NCI-H460 (cell line): ENCODE measurements at regions not wholly inside any gene's neighbourhood (a gene's known extent, or its start where the extent isn't known, plus 50 kb on each side); places are given as distances from the start of the nearest gene placed in this dataset.
"Not testable (repeated sequence)": the region's sequence is repeated elsewhere in the genome, so short reads cannot be mapped to it uniquely, and the experiment has no call there.

Experiments
- DNase-seq: peaks from one replicate; pipeline ENCODE4 v3.0.0-alpha.2; 2016; ENCODE audit warnings: low read depth; ENCODE audit errors: extremely low read depth

DNA sequence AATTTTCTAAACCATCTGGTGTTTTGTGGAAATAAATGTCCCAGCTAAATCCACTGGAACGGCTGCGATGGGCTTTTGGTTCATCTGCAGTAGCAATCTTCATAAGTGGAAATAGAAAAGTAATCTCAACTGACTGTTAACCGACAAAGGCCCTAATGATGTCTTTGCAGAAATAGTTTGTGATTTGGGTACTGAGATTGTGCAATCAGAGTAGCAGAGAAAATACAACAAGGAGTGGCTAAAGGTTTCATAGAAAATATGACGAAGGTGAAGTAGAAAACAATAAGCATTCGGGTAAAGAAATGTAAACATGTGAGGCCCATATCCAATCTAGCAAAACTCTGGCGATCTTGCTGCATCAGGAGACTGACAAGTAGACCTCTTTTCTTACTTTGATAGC, 262.6 kb upstream of the MCTP2 start:
- no peak for DNase-seq

DNA sequence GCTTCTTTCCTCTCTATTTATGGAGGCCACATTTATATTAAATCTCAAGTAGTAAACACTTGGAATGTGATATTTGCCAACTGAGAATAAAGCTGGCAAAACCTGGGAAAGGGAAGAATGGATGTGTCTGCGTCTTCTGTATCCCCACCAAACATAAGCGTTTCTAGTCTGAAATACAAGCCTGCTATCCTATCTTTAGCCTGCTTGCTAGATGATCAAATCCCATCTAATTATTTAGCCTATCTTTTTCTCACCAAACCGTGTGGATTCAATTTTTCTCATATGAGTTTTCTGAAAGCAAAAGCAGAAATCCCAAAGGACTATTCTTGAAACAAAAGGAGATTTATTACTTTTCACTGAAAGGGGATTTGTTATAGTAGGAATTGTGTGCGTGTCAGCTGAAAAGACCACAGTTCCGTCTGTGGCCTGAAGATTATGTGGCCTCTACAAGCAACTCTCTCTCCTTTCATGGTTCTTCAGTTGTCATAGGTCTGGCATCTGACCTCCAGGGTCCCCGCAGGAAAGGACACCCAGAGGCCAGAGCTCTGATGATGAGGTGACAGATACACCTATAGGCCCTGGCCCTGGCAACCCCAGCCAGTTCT, 266.0 kb upstream of the MCTP2 start:
- no peak for DNase-seq

- no peak for DNase-seq
Observed at GRCh38 chr15:93954985-93955571, 276.3 kb upstream of the MCTP2 start.

DNA sequence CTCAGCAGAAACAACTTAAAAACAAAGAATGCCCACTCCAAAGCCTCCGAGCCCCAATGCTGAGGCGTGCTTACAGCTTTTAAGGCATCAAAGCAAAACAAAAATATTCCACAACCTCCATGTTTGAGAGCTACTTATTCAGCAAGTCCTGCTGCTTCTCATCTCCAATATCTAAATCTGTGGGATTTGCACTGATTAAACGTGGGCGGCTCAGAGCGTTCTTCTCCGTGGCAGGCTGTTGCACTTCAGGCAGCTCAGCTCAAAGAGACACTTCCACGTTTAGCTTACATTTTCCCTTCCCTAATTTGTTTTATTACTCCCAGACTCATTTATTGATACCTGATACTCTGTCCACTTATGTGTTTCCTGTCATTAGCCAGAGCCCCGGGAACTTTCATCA, 282.6 kb upstream of the MCTP2 start:
- no peak for DNase-seq

DNA sequence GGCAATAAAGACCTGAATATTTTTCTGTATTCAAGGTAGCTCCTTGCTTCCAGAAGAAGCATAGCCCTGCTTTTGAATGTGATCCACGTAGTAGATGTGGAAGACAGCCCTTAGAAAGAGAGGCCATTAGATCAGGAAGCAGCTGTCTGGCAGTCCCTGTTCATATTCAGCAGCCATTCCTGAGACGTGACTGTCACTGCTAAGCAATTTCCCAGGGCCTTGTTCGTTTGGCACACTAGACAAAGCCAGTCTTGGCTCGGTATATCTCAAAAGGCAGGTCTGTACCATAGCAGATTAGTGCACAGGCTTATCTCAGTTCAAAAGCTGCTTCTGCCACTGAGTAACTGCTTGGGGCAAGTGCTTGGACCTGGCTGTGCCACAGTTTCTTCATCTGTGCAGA, 287.8 kb upstream of the MCTP2 start:
- DNase-seq = no peak

DNA sequence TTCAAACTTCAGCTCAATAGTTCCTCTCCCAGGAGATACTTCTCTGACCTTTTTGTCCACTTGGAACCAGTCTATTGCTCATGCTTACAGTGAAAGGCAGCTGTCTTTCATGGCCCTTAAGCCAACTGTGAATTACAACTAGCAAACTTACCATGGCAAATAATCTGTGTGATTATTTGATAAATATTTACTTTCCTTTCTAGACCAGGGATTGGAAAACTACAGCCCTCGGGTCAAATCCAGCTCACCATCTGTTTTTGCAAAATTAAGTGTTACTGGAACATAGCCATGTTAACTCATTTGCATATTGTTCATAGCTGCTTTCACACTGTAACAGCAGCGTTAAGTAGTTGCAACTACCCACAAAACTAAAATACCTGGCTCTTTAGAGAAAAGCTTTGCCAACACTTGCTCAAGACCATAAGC, 289.1 kb upstream of the MCTP2 start:
- DNase-seq = no peak

GRCh38 chr15:93941697-93942096, 289.7 kb upstream of the MCTP2 start:
- no peak for DNase-seq

- DNase-seq = no peak
Observed at GRCh38 chr15:93940226-93940625, 291.1 kb upstream of the MCTP2 start.

DNA sequence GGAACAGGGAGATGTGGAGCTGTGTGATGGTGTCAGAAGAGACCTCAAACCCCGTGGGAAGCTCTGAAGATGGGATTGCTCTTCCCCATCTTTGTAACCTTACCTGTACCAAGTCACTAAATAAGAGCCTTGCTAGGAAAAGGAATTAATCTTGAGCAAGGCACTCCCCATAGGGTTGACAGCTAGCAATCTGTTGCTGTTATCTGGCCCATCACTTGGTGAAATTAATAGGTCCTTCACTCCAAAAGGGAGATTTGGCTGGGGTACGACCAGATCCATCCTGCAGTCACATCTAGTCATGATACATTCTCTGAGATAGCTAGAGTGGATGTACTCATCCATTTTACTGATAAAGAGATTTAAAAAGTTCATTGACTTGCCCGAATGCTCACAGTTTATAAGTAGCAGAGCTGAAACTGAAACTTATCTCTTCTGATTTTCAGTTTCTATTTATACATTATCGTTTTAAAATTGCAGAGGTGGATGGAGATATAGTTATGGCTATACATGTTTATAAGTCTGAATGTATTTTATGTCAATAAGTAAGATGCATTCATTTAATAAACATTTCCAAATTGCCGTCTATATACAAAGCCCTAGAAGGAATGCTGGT, 299.1 kb upstream of the MCTP2 start:
- no peak for DNase-seq

GRCh38 chr15:93929375-93930094, 301.8 kb upstream of the MCTP2 start:
- no peak for DNase-seq

DNA sequence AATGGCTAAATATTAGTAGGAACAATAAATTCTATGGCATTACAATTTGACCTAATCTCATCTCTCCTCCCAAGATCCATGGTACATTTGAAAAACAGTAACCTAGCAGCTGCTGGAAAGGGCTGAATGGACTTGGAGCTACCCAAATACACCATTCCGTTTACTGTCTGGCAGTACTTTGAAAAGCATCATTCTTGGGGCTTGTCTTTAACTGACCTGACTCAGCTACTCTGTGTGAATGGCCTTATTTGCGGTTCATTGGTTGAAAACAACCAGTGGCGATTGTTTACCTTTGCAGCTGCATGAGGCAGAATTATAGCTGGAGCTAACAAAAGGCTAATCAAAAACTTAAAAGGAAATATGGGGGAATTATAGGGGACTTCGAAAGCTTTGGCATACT, 311.2 kb upstream of the MCTP2 start:
- DNase-seq = no peak

GRCh38 chr15:93918801-93919200, 312.6 kb upstream of the MCTP2 start:
- DNase-seq = not testable (repeated sequence)

GRCh38 chr15:93917181-93917580, 314.2 kb upstream of the MCTP2 start:
- DNase-seq = no peak

- no peak for DNase-seq
Observed at GRCh38 chr15:93913871-93914270, 317.5 kb upstream of the MCTP2 start.

DNA sequence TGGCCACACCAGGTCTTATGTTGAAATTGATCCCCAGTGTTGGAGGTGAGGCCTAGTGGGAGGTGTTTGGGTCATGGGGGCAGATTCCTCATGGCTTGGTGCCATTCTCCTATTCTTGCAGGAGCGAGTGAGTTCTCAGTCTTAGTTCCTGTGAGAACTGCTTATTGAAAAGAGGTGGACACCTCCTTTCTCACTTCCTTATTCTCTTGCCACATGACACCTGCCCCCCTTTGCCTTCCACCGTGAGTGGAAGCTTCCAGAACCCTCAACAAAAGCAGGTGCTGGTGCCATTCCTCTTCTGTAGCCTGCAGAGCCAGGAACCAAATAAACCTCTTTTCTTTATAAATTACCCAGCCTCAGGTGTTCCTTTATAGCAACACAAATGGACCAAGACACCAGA, 318.1 kb upstream of the MCTP2 start:
- no peak for DNase-seq

- DNase-seq = no peak
Observed at GRCh38 chr15:93900476-93901400, 330.6 kb upstream of the MCTP2 start.

- DNase-seq = no peak
Observed at GRCh38 chr15:93899817-93900216, 331.5 kb upstream of the MCTP2 start.

DNA sequence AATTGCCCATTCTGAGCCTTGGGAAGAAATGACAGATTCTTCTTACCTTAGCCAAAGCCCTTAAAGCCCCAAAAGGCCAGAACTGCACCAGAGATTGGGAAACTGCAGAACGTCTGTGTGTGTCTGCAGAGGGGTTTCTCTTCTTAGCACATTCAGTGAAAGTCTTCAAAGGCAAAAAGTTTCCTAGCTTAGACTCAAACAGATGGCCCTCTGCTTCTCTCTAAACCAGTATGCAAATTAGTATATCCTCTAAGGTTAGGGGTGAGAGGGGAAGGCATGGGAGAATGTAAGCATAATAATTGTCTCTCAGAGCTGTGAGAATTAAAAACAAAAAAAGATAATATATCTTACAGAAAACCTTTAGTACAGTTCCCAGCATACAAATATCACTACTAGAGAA, 334.0 kb upstream of the MCTP2 start:
- no peak for DNase-seq

- no peak for DNase-seq
Observed at GRCh38 chr15:93895976-93896770, 335.2 kb upstream of the MCTP2 start.

- DNase-seq = no peak
Observed at GRCh38 chr15:93894438-93895036, 336.8 kb upstream of the MCTP2 start.
